ENCODE measurements at regions not wholly inside any gene's neighbourhood (a gene's known extent, or its start where the extent isn't known, plus 50 kb on each side); places are given as distances from the start of the nearest gene placed in this dataset.

DNA sequence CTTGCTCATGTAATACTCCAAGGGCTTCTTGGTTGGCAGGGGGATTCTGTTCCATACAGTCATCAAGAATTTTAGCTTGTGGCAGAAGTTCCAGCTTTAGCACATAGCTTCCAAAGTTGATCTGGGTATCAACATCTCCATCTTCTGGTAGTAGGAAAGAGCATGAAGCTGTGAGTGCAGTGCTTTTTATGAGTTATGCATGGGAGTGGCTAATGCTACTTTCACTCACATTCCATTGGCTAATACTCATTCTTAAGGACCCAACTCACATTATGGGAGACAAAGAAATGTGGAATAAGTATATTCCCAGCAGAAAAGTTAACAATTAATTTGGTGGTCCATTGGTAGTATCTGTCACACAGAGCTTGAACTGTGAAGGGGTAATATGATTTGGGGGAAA is 194.2 kb upstream of the CHD1 start:
- DNase-seq: no peak
- H3K27ac Mint-ChIP-seq: no peak overlapping the region
- H3K36me3 Mint-ChIP-seq: no peaks in the 10 kb centered on the region
- no peaks in the 10 kb centered on the region for H3K4me1 Mint-ChIP-seq
- H3K4me3 Mint-ChIP-seq: no peak overlapping the region
- peaks cover 4% of the 10 kb centered on the region for H3K27me3 Mint-ChIP-seq
- no peaks in the 10 kb centered on the region for H3K9me3 Mint-ChIP-seq

DNA sequence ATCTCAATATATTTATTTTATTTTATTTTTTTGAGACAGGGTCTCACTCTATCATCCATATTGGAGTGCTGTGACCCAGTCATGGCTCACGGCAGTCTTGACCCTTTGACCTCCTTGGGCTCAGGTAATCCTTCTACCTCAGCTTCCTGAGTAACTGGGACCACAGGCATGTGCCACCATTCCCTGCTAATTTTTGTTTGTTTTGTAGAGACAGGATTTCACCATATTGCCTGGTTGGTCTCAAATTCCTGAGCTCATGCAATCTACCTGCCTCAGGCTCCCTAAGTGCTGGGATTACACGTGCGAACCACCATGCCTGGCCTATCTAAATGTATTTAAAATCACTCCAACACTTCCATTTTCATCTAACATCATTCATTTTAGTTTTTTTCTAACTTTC is 190.5 kb upstream of the CHD1 start:
- Mint-ChIP-seq H3K36me3 (no peaks in the 10 kb centered on the region), H3K4me1 (no peaks in the 10 kb centered on the region), H3K9me3 (no peaks in the 10 kb centered on the region)

DNA sequence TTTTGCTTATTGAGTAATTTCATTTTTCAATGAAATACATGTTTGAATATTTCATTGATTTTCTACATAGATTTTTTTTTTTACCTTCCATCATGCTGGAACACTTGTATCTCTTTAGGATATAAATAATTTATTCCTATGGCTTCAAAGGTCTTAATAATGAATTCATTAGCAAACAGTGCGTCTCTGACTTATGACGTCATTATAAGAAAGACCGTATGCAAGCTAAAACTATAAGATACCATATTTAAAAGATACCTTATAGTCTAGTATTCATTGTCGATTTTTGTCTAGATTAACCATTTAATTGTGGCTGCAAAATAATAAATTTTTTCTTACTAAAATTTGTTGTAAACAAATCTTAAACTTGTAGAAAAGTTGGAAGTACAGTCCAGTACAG is 187.7 kb upstream of the CHD1 start:
- no peaks in the 10 kb centered on the region for H3K4me1 Mint-ChIP-seq
- no peaks in the 10 kb centered on the region for H3K36me3 Mint-ChIP-seq
- H3K9me3 Mint-ChIP-seq: no peaks in the 10 kb centered on the region
- no peak overlapping the region for H3K4me3 Mint-ChIP-seq
- peaks cover 12% of the 10 kb centered on the region for H3K27me3 Mint-ChIP-seq
- DNase-seq: no peak
- H3K27ac Mint-ChIP-seq: no peak overlapping the region

More for the DNA sequence above, 190.5 kb upstream of the CHD1 start:
- no peak for DNase-seq
- no peak overlapping the region for H3K27ac Mint-ChIP-seq
- H3K27me3 Mint-ChIP-seq: peaks cover 9% of the 10 kb centered on the region
- no peak overlapping the region for H3K4me3 Mint-ChIP-seq

DNA sequence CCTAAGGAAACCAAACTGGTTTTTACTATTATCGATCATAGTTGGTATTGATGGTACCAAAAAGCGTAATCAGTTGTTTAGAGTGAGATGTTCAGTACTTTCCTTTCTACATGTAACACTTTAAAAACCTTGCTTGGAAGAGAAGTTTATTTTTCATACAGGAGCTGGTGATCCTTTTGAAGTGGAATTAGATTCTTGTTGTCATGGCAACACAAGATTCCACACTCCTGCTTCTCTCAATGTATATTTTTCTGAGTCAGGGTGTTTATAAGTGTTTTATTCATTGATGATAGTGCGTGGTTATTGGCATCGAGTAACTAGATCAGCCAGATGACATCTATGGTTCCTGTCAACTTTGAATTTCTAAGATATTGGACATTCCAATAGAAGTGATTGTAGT is 181.1 kb upstream of the CHD1 start:
- Mint-ChIP-seq H3K27me3 (peaks cover 3% of the 10 kb centered on the region), H3K4me1 (no peaks in the 10 kb centered on the region), H3K9me3 (no peaks in the 10 kb centered on the region), H3K27ac (no peak overlapping the region), H3K4me3 (no peak overlapping the region), H3K36me3 (no peaks in the 10 kb centered on the region)
- no peak for DNase-seq

DNA sequence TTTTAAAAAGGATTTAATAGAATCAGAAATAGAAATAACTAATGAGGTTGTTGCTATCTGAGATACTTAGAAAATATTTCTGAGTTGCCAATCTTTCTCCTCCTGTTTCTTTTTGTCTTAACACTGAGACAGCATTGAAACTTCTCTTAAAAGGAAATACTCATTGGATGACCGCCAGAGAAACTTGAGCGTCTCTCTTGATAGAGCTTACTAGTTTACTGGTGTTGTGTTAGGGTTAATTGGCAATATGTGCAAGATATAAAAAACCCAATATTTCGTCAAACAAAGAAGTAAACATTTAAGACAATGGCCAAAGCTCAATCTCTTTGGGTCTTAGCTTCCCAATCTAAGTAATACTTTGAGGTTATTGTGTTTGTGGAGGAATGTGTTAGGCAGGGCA is 176.4 kb upstream of the CHD1 start:
- Mint-ChIP-seq H3K27ac (no peak overlapping the region), H3K27me3 (no peaks in the 10 kb centered on the region), H3K4me1 (no peaks in the 10 kb centered on the region), H3K36me3 (no peaks in the 10 kb centered on the region), H3K9me3 (no peaks in the 10 kb centered on the region), H3K4me3 (no peak overlapping the region)
- DNase-seq: no peak

DNA sequence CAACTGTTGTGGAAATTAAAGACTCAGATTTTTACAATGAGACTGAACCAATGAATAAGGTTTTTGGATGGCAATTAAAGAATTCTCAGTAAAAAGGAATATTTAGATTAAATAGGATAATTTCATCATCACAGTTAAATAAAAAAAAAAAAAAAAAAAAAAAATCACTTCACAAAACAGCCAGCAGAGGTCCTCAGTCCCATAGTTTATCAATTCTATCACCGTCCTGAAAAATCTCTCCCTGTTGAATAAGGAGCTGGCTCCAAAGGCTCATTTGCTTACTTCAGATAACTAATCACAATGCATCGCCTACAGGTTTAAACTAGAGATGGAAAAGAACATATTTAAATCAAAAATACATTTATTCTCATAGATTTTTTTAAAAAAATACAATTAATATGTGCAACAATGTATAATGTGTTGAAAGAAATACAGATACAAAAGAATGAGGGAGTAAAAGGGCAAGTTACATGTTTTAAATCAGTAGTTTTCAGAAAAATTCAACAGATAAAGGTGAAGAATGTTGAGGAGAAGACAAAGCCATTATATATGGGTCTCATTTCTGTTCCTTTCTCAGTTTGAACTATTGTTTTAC is 175.8 kb upstream of the CHD1 start:
- no peak for DNase-seq
- no peaks in the 10 kb centered on the region for H3K36me3 Mint-ChIP-seq
- no peaks in the 10 kb centered on the region for H3K4me1 Mint-ChIP-seq
- H3K4me3 Mint-ChIP-seq: no peak overlapping the region
- no peaks in the 10 kb centered on the region for H3K9me3 Mint-ChIP-seq
- H3K27ac Mint-ChIP-seq: no peak overlapping the region
- no peaks in the 10 kb centered on the region for H3K27me3 Mint-ChIP-seq

DNA sequence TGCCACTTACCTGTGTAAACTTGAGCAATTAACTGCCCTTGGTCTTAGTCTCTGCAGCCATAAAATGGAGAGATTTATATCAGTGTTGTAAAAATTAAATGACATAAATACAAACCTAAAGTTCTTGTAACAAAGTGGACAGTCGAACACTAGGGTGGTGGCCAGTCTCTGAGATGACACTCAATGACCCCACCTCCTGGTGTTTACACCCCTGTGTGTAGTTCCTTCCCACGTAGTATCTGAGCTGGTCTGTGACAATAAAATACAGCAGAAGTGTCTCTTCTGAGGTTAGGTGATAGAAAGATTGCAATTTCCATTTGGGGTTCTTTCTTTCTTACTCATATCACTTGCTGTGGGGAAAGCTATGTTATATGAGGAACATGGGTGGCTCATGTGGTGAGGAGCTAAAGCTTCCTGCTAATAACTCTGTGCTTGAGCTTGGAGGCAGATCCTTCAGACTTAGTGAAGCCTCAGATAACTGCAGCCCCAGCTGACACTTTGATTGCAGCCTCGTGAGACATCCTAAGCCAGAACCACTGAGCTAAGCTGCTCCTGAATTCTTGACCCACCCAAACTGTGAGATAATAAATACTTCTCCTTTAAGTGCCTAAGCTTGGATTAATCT is 173.4 kb upstream of the CHD1 start:
- DNase-seq: no peak
- H3K4me1 Mint-ChIP-seq: no peaks in the 10 kb centered on the region
- H3K9me3 Mint-ChIP-seq: no peaks in the 10 kb centered on the region
- H3K4me3 Mint-ChIP-seq: no peak overlapping the region
- H3K27ac Mint-ChIP-seq: no peak overlapping the region
- no peaks in the 10 kb centered on the region for H3K27me3 Mint-ChIP-seq
- no peaks in the 10 kb centered on the region for H3K36me3 Mint-ChIP-seq

DNA sequence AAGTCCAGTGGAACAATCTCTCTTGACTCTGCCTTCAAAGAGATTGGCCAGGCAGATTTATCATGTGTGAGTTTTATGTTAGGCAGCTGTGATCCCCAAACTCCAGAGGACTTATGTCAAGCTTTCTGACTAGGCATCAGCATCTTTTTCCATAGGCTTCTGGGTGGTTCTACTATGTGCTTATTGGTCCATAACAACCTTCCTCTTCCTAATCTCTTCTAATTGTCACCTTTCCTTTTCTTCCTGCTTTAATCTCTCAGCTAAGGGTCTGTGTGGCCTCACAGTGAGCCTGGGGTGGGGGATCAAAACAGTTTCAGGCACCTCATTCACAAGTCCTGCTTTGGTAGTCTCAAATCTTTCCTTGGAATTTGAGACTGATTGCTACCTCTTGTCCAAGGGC is 170.9 kb upstream of the CHD1 start:
- DNase-seq: no peak
- H3K27ac Mint-ChIP-seq: no peak overlapping the region
- no peak overlapping the region for H3K4me3 Mint-ChIP-seq
- no peaks in the 10 kb centered on the region for H3K36me3 Mint-ChIP-seq
- H3K27me3 Mint-ChIP-seq: peaks cover 3% of the 10 kb centered on the region
- H3K9me3 Mint-ChIP-seq: no peaks in the 10 kb centered on the region
- no peaks in the 10 kb centered on the region for H3K4me1 Mint-ChIP-seq

DNA sequence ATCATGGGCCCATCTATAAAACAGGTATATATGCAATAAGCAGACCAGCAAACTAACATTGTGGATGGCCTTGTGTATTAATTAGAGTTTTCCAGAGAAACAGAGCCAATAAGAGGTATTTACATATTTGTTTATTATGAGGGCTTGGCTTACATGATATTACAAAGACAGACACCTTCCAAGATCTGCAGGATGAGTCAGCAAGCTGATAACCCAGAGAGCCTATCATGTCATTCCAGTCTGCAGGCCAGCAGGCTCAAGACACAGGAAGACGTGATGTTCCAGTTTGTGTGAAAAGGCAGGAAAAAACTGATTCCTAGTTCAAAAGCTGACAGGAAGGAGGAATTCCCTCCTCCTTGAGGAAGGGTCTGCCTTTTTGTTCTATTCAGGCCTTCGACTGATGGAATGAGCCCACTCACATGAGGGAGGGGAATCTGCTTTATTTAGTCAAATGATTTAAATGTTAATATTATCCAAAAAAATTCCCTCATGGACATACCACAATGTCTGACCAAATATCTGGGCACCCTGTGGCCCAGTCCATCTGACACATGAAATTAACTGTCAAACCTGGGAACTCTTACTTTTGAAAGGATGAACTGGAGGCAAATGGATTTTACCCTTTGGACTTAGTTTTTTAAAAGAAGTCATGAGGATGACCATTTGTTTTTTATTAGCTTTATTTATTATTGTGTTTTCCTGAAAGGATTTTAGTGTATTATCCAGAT is 161.2 kb upstream of the CHD1 start:
- H3K4me3 Mint-ChIP-seq: no peak overlapping the region
- H3K36me3 Mint-ChIP-seq: no peaks in the 10 kb centered on the region
- peaks cover 5% of the 10 kb centered on the region for H3K4me1 Mint-ChIP-seq
- no peaks in the 10 kb centered on the region for H3K9me3 Mint-ChIP-seq
- H3K27ac Mint-ChIP-seq: no peak overlapping the region
- no peaks in the 10 kb centered on the region for H3K27me3 Mint-ChIP-seq
- no peak for DNase-seq

DNA sequence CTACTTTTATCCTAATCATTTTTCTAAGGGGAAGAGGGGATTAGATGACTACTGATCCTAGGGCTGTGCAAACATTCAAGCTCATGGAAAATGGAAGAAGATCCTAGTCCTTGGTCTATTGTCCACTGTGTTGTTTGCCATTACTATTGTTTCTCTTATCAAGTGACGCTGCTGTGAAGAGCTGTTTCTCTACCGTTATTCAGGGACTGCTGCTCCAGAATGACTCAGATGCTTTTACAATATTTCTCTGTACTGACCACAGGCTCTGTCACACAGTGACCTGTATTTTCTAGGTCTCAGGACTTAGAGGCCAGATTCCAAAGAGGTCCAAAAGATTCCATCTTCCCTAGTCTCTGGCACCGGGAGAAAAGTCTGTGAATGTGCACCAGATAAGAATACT is 159.5 kb upstream of the CHD1 start:
- Mint-ChIP-seq H3K27ac (no peak overlapping the region), H3K27me3 (no peaks in the 10 kb centered on the region), H3K36me3 (no peaks in the 10 kb centered on the region), H3K4me1 (peaks cover 5% of the 10 kb centered on the region), H3K4me3 (no peak overlapping the region), H3K9me3 (no peaks in the 10 kb centered on the region)
- no peak for DNase-seq

DNA sequence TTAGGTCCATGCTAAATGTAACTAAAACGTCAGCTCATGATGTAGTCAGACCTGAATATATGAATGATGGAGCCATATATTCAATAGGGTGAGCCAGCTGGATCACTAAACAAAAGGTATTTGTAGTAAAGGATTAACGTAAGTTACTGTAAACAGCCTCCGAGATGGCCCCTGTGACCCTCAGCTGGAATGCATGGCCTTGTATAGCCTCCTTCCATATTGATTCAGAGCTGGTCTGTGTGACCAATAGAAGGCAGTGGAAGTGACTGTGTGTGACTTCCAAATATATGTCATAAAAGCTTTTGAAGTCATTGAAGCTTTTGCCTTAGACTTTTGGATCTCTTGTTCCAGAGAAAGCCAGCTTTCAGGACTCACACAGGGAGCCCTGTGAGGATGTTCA is 154.4 kb upstream of the CHD1 start:
- no peak for DNase-seq
- H3K4me1 Mint-ChIP-seq: peaks cover 5% of the 10 kb centered on the region
- H3K27ac Mint-ChIP-seq: no peak overlapping the region
- H3K9me3 Mint-ChIP-seq: no peaks in the 10 kb centered on the region
- H3K4me3 Mint-ChIP-seq: no peak overlapping the region
- H3K36me3 Mint-ChIP-seq: no peaks in the 10 kb centered on the region
- no peaks in the 10 kb centered on the region for H3K27me3 Mint-ChIP-seq

DNA sequence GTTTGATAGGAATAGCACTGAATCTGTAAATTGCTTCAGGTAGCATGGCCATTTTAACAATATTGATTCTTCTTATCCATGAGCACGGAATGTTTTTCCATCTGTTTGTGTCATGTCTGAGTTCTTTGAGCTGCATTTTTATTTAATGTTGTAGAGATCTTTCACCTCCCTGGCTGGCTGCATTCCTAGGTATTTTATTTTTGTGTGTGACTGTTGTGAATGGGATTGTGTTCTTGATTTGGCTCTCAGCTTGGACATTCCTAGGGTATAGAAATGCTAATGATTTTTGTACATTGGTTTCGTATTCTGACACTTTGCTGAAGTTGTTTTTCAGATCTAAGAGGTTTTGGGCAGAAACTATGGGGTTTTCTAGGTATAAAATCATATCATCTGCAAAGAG is 152.9 kb upstream of the CHD1 start:
- H3K27ac Mint-ChIP-seq: no peak overlapping the region
- H3K4me3 Mint-ChIP-seq: no peak overlapping the region
- no peak for DNase-seq
- H3K36me3 Mint-ChIP-seq: no peaks in the 10 kb centered on the region
- H3K27me3 Mint-ChIP-seq: no peaks in the 10 kb centered on the region
- H3K9me3 Mint-ChIP-seq: no peaks in the 10 kb centered on the region
- no peaks in the 10 kb centered on the region for H3K4me1 Mint-ChIP-seq

DNA sequence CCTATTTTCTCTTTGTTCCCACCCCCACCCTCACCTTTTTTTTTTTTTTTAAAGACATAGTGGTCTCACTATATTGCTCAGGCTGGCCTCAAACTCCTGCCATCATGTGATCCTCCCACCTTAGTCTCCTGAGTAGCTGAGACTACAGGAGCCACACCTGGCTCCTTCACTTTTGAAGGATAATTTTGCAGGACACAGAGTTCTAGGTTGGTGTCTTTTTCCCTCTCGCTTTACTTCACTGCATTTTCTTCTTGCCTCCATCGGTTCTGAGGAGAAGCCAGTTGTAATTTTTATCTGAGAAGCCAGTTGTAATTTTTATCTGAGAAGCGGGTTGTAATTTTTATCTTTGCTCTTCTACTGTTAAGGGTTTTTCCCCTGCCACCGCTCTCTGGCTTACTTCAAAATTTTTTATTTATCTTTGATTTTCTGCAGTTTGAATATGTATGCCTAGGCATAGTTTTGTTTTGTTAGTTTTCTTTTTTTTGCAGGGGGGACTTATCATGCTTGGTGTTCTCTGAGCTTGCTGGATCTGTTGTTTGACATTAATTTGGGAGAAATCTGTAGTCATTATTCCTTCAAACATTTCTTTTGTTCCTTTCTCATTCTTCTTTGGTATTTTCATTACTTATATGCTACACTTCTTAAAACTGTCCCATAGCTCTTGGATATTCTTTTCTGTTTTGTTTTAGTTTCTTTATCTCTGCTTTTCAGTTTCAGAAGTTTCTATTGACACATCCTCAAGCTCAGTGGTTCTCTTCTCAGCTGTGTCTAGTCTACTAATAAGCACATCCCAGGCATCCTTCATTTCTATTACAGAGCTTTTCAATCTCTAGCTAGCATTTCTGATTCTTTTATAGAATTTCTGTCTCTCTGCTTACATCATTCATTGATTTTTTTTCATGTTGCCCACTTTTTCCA is 148.2 kb upstream of the CHD1 start:
- Mint-ChIP-seq H3K27ac (no peak overlapping the region), H3K4me3 (no peak overlapping the region)

DNA sequence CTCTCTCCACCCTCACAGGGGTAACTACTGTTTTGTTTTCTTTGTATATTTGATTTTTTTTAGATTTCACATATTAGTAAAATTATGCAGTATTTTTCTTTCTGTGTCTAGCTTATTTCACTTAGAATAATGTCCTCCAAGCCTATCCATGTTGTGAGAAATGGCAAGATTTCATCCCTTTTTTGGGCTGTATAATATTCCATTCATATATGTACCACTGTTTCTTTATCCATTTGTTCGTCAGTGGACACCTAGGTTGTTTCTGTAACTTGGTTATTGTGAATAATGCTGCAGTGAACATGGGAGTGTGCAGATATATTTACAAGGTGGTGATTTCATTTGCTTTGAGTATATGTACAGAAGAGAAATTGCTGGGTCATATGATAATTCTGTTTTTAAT is 144.0 kb upstream of the CHD1 start:
- no peak for DNase-seq
- no peaks in the 10 kb centered on the region for H3K4me1 Mint-ChIP-seq
- no peaks in the 10 kb centered on the region for H3K36me3 Mint-ChIP-seq
- H3K9me3 Mint-ChIP-seq: peaks cover 7% of the 10 kb centered on the region
- H3K27ac Mint-ChIP-seq: no peak overlapping the region
- no peak overlapping the region for H3K4me3 Mint-ChIP-seq
- H3K27me3 Mint-ChIP-seq: no peaks in the 10 kb centered on the region

More for the DNA sequence above, 148.2 kb upstream of the CHD1 start:
- Mint-ChIP-seq H3K27me3 (no peaks in the 10 kb centered on the region), H3K4me1 (no peaks in the 10 kb centered on the region), H3K9me3 (peaks cover 7% of the 10 kb centered on the region), H3K36me3 (no peaks in the 10 kb centered on the region)
- no peak for DNase-seq

DNA sequence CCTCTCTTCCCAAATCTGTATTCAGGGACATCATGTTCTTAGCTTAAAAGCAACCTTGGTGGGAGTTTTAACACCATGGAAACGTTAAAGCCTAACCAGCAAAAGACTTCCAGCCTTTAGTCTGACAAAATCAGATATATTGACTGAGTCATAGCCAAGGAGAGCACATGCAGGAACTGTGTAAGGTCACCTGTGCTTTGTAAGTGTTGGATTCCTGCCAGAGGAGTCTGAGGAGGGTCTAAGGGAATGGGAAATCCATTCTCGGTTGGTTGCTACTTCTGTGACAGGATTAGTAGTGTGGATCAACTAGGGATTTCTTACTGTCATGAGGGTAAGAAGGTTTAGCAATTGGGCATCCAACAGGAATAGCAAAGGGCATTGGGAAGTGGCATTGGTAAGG is 142.0 kb upstream of the CHD1 start:
- Mint-ChIP-seq H3K4me1 (no peaks in the 10 kb centered on the region), H3K27me3 (no peaks in the 10 kb centered on the region), H3K4me3 (no peak overlapping the region), H3K27ac (no peak overlapping the region), H3K9me3 (peaks cover 7% of the 10 kb centered on the region), H3K36me3 (no peaks in the 10 kb centered on the region)
- DNase-seq: no peak

Data from activated naive CD8-positive, alpha-beta T cell treated with anti-CD3 and anti-CD28 coated beads for 36 hours (primary cell).